ENCODE measurements at regions not wholly inside any gene's neighbourhood (a gene's known extent, or its start where the extent isn't known, plus 50 kb on each side); places are given as distances from the start of the nearest gene placed in this dataset.

- Mint-ChIP-seq H3K27ac (no peak overlapping the region), H3K4me1 (ENCODE audit: low read depth) (peaks cover 2% of the 10 kb centered on the region), H3K9me3 (ENCODE audit: low read depth) (no peaks in the 10 kb centered on the region), H3K36me3 (ENCODE audit: insufficient read depth) (no peaks in the 10 kb centered on the region), H3K4me3 (ENCODE audit: low read depth) (no peak overlapping the region), H3K27me3 (no peaks in the 10 kb centered on the region)
- no peak for DNase-seq (ENCODE audit: low spot score, unreplicated experiment)
- TF ChIP-seq CTCF (IDR thresholded peaks at IDR 0.05; ENCODE audit: unreplicated experiment), result no peak
Measured at GRCh38 chr5:18699681-18700080, 1065.4 kb downstream of the TAF11L14 start.

GRCh38 chr5:18702821-18703220, 1068.6 kb downstream of the TAF11L14 start:
- Mint-ChIP-seq H3K36me3 (ENCODE audit: insufficient read depth) (no peaks in the 10 kb centered on the region), H3K4me3 (ENCODE audit: low read depth) (no peak overlapping the region), H3K27ac (no peak overlapping the region), H3K27me3 (no peaks in the 10 kb centered on the region), H3K4me1 (ENCODE audit: low read depth) (peaks cover 2% of the 10 kb centered on the region), H3K9me3 (ENCODE audit: low read depth) (no peaks in the 10 kb centered on the region)
- TF ChIP-seq CTCF (IDR thresholded peaks at IDR 0.05; ENCODE audit: unreplicated experiment), result no peak
- DNase-seq (ENCODE audit: low spot score, unreplicated experiment), result no peak

- no peak overlapping the region for H3K27ac Mint-ChIP-seq
- no peak overlapping the region for H3K4me3 Mint-ChIP-seq (ENCODE audit: low read depth)
- no peaks in the 10 kb centered on the region for H3K36me3 Mint-ChIP-seq (ENCODE audit: insufficient read depth)
- H3K4me1 Mint-ChIP-seq (ENCODE audit: low read depth), result peaks cover 2% of the 10 kb centered on the region
- H3K27me3 Mint-ChIP-seq, result no peaks in the 10 kb centered on the region
- TF ChIP-seq CTCF (IDR thresholded peaks at IDR 0.05; ENCODE audit: unreplicated experiment), result no peak
- DNase-seq (ENCODE audit: low spot score, unreplicated experiment), result no peak
- peaks cover 7% of the 10 kb centered on the region for H3K9me3 Mint-ChIP-seq (ENCODE audit: low read depth)
Measured at GRCh38 chr5:18712936-18713485, 1078.8 kb downstream of the TAF11L14 start.

GRCh38 chr5:18720002-18720401, 1085.7 kb downstream of the TAF11L14 start:
- TF ChIP-seq CTCF (IDR thresholded peaks at IDR 0.05; ENCODE audit: unreplicated experiment), result no peak
- Mint-ChIP-seq H3K36me3 (ENCODE audit: insufficient read depth) (no peaks in the 10 kb centered on the region), H3K4me1 (ENCODE audit: low read depth) (peaks cover 8% of the 10 kb centered on the region), H3K9me3 (ENCODE audit: low read depth) (peaks cover 10% of the 10 kb centered on the region), H3K4me3 (ENCODE audit: low read depth) (no peak overlapping the region), H3K27me3 (no peaks in the 10 kb centered on the region), H3K27ac (peak overlapping the region; percentile 51)
- no peak for DNase-seq (ENCODE audit: low spot score, unreplicated experiment)

- H3K27me3 Mint-ChIP-seq, result peaks cover 2% of the 10 kb centered on the region
- no peak for DNase-seq (ENCODE audit: low spot score, unreplicated experiment)
- no peak overlapping the region for H3K4me3 Mint-ChIP-seq (ENCODE audit: low read depth)
- no peak for TF ChIP-seq CTCF (IDR thresholded peaks at IDR 0.05; ENCODE audit: unreplicated experiment)
- H3K9me3 Mint-ChIP-seq (ENCODE audit: low read depth), result no peaks in the 10 kb centered on the region
- no peak overlapping the region for H3K27ac Mint-ChIP-seq
- no peaks in the 10 kb centered on the region for H3K36me3 Mint-ChIP-seq (ENCODE audit: insufficient read depth)
- H3K4me1 Mint-ChIP-seq (ENCODE audit: low read depth), result no peaks in the 10 kb centered on the region
Measured at GRCh38 chr5:18732556-18733479, 1098.6 kb downstream of the TAF11L14 start.

Measured in progenitor cell of endocrine pancreas (in vitro differentiated cells).